ENCODE measurements at regions not wholly inside any gene's neighbourhood (a gene's known extent, or its start where the extent isn't known, plus 50 kb on each side); places are given as distances from the start of the nearest gene placed in this dataset.

- peak overlapping the region in 2 of 3 donors; percentile 47 to 69 for H3K27ac Mint-ChIP-seq
- H3K36me3 Mint-ChIP-seq, result peaks cover 3% of the 10 kb centered on the region
- peaks cover 6 to 14% (median 9%) of the 10 kb centered on the region in 3 donors for H3K4me1 Mint-ChIP-seq
- no peaks in the 10 kb centered on the region for H3K27me3 Mint-ChIP-seq
- H3K9me3 Mint-ChIP-seq, result no peaks in the 10 kb centered on the region
- no peak overlapping the region for H3K4me3 Mint-ChIP-seq
Observed at GRCh38 chr22:40122792-40123191, 54.9 kb upstream of the TNRC6B start.

- peaks cover 6 to 9% (median 8%) of the 10 kb centered on the region in 3 donors for H3K4me1 Mint-ChIP-seq
- no peak overlapping the region for H3K4me3 Mint-ChIP-seq
- H3K36me3 Mint-ChIP-seq, result peaks cover 3% of the 10 kb centered on the region
- H3K27me3 Mint-ChIP-seq, result no peaks in the 10 kb centered on the region
- H3K27ac Mint-ChIP-seq, result no peak overlapping the region
- no peaks in the 10 kb centered on the region for H3K9me3 Mint-ChIP-seq
Observed at GRCh38 chr22:40123387-40123786, 54.3 kb upstream of the TNRC6B start.
